Fibroblast of mammary gland (primary cell): ENCODE measurements at regions not wholly inside any gene's neighbourhood (a gene's known extent, or its start where the extent isn't known, plus 50 kb on each side); places are given as distances from the start of the nearest gene placed in this dataset.

Experiments used
- DNase-seq: peaks from one replicate; pipeline ENCODE4 v3.0.0-alpha.2; 2010; ENCODE audit warnings: low read depth
- H3K4me3 ChIP-seq: 2 replicates; pipeline ENCODE4 v1.5.1; 2011; ENCODE audit warnings: low read depth, mild to moderate bottlenecking, low read length, moderate library complexity; ENCODE audit not compliant: control insufficient read depth
- CTCF ChIP-seq: conservative IDR thresholded peaks from 2 replicates; pipeline ENCODE4 v1.5.1; 2011; ENCODE audit warnings: low read depth, low read length, inconsistent platforms; ENCODE audit not compliant: control insufficient read depth, insufficient read depth

GRCh38 chr7:114100810-114101209, 182.0 kb upstream of the PPP1R3A start:
- no peak for TF ChIP-seq CTCF
- no peak for DNase-seq
- no peak overlapping the region for H3K4me3 ChIP-seq

DNA sequence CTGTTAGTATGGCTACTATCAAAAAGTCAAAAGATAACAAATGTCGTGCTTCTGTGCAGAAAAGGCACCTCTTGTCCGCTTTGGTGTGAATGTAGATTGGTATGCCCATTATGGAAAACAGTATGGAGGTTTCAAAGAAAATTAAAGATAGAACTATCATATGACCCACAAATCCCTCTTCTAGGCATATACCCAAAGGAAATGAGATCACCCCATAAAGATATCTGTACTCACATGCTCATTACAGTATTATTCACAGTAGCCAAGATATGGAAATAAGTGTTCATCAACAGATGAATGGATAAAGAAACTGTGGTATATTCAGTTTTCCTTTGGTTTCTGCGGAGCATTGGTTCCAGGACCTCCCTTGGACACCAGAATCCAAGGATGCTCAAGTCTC, 180.5 kb upstream of the PPP1R3A start:
- DNase-seq, result no peak
- no peak overlapping the region for H3K4me3 ChIP-seq
- no peak for TF ChIP-seq CTCF

DNA sequence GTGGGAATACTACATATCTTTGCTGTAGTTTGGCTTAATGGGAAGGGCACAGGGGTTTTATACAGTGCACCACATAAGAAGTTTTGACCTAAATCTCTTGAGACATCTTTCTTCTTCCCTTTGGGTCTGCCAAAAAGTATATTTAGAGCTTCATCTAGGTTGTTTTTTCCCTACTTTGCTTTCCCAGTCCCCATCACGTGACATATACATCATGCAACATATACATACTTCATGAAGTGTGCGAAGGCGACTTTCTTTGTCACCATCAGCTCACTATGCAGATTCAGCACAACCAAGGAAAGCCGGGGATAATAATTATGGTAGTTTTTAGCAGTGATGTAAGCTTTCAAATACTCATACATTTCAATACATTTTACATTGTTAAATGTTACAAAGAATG, 177.1 kb upstream of the PPP1R3A start:
- DNase-seq, result no peak
- no peak overlapping the region for H3K4me3 ChIP-seq
- TF ChIP-seq CTCF, result no peak

DNA sequence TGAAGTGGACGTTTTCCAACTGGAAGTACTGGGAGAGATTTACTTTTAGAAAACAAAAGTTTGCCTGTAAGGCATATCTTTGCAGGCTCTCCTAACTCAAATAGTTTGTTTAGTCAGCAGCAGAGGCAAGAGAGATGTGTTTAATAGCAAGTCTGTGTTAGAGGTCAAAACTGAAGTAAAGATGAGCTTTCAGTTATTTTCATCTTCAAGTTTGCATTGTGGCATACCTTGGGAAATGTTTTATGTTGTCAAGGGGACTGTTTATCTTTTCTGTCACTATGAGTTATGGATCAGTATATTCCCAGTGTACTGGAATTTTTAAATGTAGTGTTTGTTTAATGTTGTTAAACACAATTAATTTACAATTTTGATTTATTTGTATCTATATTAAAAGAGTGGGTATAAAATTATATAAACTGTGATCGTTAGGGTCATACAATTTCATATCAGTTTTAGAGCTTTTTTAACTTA, 169.7 kb upstream of the PPP1R3A start:
- TF ChIP-seq CTCF, result no peak
- H3K4me3 ChIP-seq, result no peak overlapping the region
- no peak for DNase-seq

DNA sequence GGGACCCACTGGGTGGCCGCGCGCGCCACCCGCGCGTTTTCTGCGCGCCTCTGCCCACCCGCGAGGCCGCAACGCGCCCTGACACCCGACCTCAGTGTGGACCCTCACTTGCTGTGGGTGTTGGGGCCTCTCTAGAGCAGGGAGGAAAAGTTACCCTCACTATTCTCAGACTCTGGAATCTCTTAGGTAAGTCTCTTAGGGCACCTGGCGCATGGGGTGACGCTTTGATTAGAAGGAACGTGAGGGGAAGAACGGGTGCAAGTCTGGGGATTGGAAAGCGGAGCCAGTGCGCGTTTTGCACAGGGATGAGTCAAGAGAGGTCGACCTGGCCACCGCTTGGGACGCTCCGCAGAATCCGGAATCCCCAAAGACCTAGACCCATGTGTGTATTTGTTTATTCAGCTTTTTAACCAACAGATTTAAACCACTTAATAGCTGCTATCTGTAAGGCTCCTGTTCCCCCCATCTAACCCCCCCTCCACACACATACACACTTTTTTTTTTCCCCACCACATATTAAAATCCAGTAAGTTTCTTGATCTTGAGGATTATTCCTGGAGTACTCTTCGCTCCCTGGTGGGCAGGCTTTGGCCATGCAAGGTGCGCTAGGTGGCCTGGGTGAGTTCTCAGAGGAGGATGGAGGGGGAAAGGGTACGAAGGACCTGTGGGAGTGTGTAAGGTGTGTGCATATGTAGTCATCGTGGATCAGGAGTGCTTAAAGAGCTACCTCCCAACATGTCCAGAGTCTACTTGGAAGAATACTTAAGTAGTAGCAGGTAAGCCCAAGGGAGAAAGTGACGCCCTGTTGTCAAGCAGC, 169.1 kb upstream of the PPP1R3A start:
- no peak for TF ChIP-seq CTCF
- H3K4me3 ChIP-seq, result peak overlapping the region; percentile 36
- peak; percentile 40 for DNase-seq

DNA sequence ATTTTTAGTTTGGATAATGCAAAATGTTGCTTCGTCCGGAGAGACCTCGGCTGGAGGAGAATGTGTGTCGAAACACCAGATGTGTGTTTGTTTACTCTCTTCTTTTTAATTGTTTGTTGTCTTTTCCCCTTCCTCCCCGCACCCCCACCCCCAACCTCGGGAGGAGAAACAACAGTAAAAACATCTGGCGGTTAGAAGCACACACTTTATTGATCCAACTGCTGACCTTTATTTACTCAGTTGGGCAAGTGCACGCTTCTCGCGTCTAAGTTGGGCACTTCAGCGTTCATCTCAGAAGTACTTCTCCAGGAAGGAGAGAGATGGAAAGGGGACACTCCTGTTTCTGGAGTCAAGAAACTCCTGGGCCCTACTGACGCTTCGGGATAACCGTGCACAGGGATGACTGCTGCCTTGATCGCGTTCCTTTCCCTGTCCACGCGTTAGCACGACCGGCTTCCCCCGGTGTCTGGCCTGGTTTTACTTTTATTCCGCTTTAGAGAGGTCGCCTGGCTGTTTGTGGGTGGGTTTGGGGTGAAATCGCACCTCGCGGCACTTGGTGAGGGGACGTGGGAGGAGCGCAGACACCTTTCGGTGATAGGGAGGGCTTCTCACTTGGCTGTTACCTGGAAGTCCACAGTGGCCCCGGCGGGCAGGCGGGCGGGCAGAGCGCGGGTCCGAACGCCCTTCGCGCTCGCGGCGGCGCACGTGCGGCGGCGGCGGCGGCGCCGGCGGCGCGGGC, 168.3 kb upstream of the PPP1R3A start:
- TF ChIP-seq CTCF, result no peak
- peak overlapping the region; percentile 77 for H3K4me3 ChIP-seq
- DNase-seq, result peak; percentile 38

DNA sequence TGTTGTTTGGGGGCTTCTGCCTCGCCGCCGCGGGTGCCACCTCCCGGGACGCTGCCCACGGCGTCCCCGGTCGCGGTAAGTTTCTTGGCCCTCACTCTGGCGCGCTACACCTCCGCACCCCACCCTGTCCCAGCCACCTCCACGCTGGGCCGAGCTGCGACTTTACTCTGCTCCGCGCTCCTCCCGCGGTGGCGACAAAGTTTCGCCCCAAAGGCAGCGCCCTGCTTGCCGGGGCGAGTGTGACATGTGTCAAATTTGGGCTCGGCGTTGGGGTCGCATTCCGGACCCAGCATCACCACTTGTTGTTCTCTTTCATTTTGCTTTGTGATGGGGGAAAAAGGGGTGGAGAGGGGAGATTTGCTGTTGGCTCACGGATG, 167.7 kb upstream of the PPP1R3A start:
- no peak for DNase-seq
- no peak for TF ChIP-seq CTCF
- H3K4me3 ChIP-seq, result peak overlapping the region; percentile 77
